NT2/D1 (cell line): ENCODE measurements at regions not wholly inside any gene's neighbourhood (a gene's known extent, or its start where the extent isn't known, plus 50 kb on each side); places are given as distances from the start of the nearest gene placed in this dataset.

Source experiments
- SUZ12 ChIP-seq: IDR thresholded peaks from 2 replicates; pipeline ENCODE4 v1.6.1; 2011; ENCODE audit not compliant: insufficient read length, insufficient read depth; ENCODE audit errors: extremely low read depth
- YY1 ChIP-seq: IDR thresholded peaks from 2 replicates; pipeline ENCODE4 v1.6.1; 2011; ENCODE audit not compliant: insufficient read length, insufficient read depth
- ZNF274 ChIP-seq: IDR thresholded peaks from 2 replicates; pipeline ENCODE4 v1.6.1; 2011; ENCODE audit warnings: mild to moderate bottlenecking, low read depth, low read length

DNA sequence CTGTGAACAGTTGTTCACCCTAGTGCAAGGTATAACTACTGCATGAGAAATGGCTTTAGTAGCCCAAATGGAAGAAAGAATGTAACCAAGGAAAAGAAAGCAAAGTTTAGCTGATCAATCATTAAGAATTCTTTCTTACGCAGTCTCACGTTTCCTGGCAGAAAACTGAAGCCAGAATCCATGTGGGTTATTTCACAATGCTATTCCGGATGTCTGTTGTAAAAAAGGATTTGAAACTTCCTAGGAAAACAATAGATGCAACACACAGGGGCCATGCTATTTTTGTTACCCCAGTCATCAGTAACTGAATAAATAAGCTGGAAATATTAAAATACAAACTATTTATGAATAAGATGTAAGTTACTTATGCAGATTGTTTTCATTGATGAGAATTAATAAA is 802.5 kb downstream of the CDH8 start:
- TF ChIP-seq YY1 (no peak), SUZ12 (no peak), ZNF274 (no peak)
